ENCODE measurements at regions not wholly inside any gene's neighbourhood (a gene's known extent, or its start where the extent isn't known, plus 50 kb on each side); places are given as distances from the start of the nearest gene placed in this dataset.

GRCh38 chr4:57689693-57690205 lies 579.6 kb upstream of the IGFBP7 start:
- TF ChIP-seq CTCF (conservative IDR thresholded peaks at IDR 0.05; ENCODE audit: low read depth, low read length) = no peak
- H3K4me3 ChIP-seq (ENCODE audit: low read length) = no peak overlapping the region
- no peak for DNase-seq (ENCODE audit: low read depth)

GRCh38 chr4:57682275-57682674 lies 572.1 kb upstream of the IGFBP7 start:
- no peak for DNase-seq (ENCODE audit: low read depth)
- TF ChIP-seq CTCF (conservative IDR thresholded peaks at IDR 0.05; ENCODE audit: low read depth, low read length) = no peak
- no peak overlapping the region for H3K4me3 ChIP-seq (ENCODE audit: low read length)

- no peak for TF ChIP-seq CTCF (conservative IDR thresholded peaks at IDR 0.05; ENCODE audit: low read depth, low read length)
These were observed 569.8 kb upstream of the IGFBP7 start for GRCh38 chr4:57679969-57680368.

GRCh38 chr4:57676394-57676793 lies 566.2 kb upstream of the IGFBP7 start:
- no peak for DNase-seq (ENCODE audit: low read depth)
- no peak for TF ChIP-seq CTCF (conservative IDR thresholded peaks at IDR 0.05; ENCODE audit: low read depth, low read length)

More at GRCh38 chr4:57679969-57680368, 569.8 kb upstream of the IGFBP7 start:
- DNase-seq (ENCODE audit: low read depth) = no peak
- H3K4me3 ChIP-seq (ENCODE audit: low read length) = no peak overlapping the region

GRCh38 chr4:57672846-57673433 lies 562.8 kb upstream of the IGFBP7 start:
- TF ChIP-seq CTCF (conservative IDR thresholded peaks at IDR 0.05; ENCODE audit: low read depth, low read length) = no peak
- H3K4me3 ChIP-seq (ENCODE audit: low read length) = no peak overlapping the region
- DNase-seq (ENCODE audit: low read depth) = no peak

More at GRCh38 chr4:57676394-57676793, 566.2 kb upstream of the IGFBP7 start:
- H3K4me3 ChIP-seq (ENCODE audit: low read length) = no peak overlapping the region

- no peak overlapping the region for H3K4me3 ChIP-seq (ENCODE audit: low read length)
- no peak for DNase-seq (ENCODE audit: low read depth)
- no peak for TF ChIP-seq CTCF (conservative IDR thresholded peaks at IDR 0.05; ENCODE audit: low read depth, low read length)
These were observed 558.4 kb upstream of the IGFBP7 start for GRCh38 chr4:57668621-57669020.

- H3K4me3 ChIP-seq (ENCODE audit: low read length) = no peak overlapping the region
- DNase-seq (ENCODE audit: low read depth) = no peak
- TF ChIP-seq CTCF (conservative IDR thresholded peaks at IDR 0.05; ENCODE audit: low read depth, low read length) = no peak
These were observed 555.6 kb upstream of the IGFBP7 start for GRCh38 chr4:57665806-57666205.
